ENCODE measurements at regions not wholly inside any gene's neighbourhood (a gene's known extent, or its start where the extent isn't known, plus 50 kb on each side); places are given as distances from the start of the nearest gene placed in this dataset.
"Not testable (repeated sequence)": the region's sequence is repeated elsewhere in the genome, so short reads cannot be mapped to it uniquely, and the experiment has no call there.

GRCh38 chr4:59560141-59560648 is 1639.9 kb upstream of the ADGRL3 start:
- POLR2A ChIA-PET (ENCODE audit: unreplicated experiment); H3K4me3 ChIP-seq (ENCODE audit: low read length); intact Hi-C loops (cut with micrococcal nuclease); H3K9ac ChIP-seq (ENCODE audit: low read length); H3K9me2 ChIP-seq (replicated peaks; ENCODE audit: low read length); CTCF ChIA-PET; H3K27ac ChIP-seq (ENCODE audit: low read length); H3K27me3 ChIP-seq (ENCODE audit: low read length); H3F3A ChIP-seq (ENCODE audit: low read length, unreplicated experiment); H4K20me1 ChIP-seq (ENCODE audit: low read length); H3K79me2 ChIP-seq (ENCODE audit: low read length); H3K9me3 ChIP-seq (ENCODE audit: low read length); ATAC-seq; DNase-seq; H3K36me3 ChIP-seq (ENCODE audit: low read depth, low read length); H3K4me2 ChIP-seq (ENCODE audit: low read length); H2AFZ ChIP-seq (ENCODE audit: low read length); H3K4me1 ChIP-seq (ENCODE audit: insufficient read depth, low read length); BruUV-seq (replicated peaks): not testable (repeated sequence)

GRCh38 chr4:59565836-59566235 is 1634.3 kb upstream of the ADGRL3 start:
- BruUV-seq (replicated peaks) = no TSS peak
- no peaks in the 10 kb centered on the region for H3F3A ChIP-seq (ENCODE audit: low read length, unreplicated experiment)
- CTCF ChIA-PET = no interaction called here

GRCh38 chr4:59570860-59571476 is 1629.2 kb upstream of the ADGRL3 start:
- H2AFZ ChIP-seq (ENCODE audit: low read length) = no peak overlapping the region
- DNase-seq = no peak
- H3K4me3 ChIP-seq (ENCODE audit: low read length) = no peak overlapping the region
- ChIA-PET CTCF (no interaction called here), POLR2A (ENCODE audit: unreplicated experiment) (no interaction called here)
- no peaks in the 10 kb centered on the region for H3K9me2 ChIP-seq (replicated peaks; ENCODE audit: low read length)
- no peaks in the 10 kb centered on the region for H4K20me1 ChIP-seq (ENCODE audit: low read length)
- ATAC-seq = no peak
- no peak overlapping the region for H3K9ac ChIP-seq (ENCODE audit: low read length)
- H3F3A ChIP-seq (ENCODE audit: low read length, unreplicated experiment) = no peaks in the 10 kb centered on the region
- no peaks in the 10 kb centered on the region; the same call in 1 of the 2 replicates for H3K4me1 ChIP-seq (ENCODE audit: insufficient read depth, low read length)
- H3K4me2 ChIP-seq (ENCODE audit: low read length) = 0 out of 2 replicates have a peak overlapping the region, but pooled peaks have one; percentile 34
- TF ChIP-seq EZH2 (IDR thresholded peaks at IDR 0.05; ENCODE audit: low read length, unreplicated experiment) (no peak), CTCF (conservative IDR thresholded peaks at IDR 0.05; ENCODE audit: low read depth, low read length) (no peak), EZH2phosphoT487 (IDR thresholded peaks at IDR 0.05; ENCODE audit: borderline replicate concordance, low read length) (no peak)
- no TSS peak for BruUV-seq (replicated peaks)
- H3K9me3 ChIP-seq (ENCODE audit: low read length) = no peaks in the 10 kb centered on the region
- no peak overlapping the region for H3K27ac ChIP-seq (ENCODE audit: low read length)
- H3K36me3 ChIP-seq (ENCODE audit: low read depth, low read length) = no peaks in the 10 kb centered on the region
- intact Hi-C loops (cut with micrococcal nuclease) = loop anchor here (10.0 kb wide), 1 partner anchor 634 kb away; no protein-coding TSS in a partner anchor
- no peaks in the 10 kb centered on the region for H3K27me3 ChIP-seq (ENCODE audit: low read length)
- no peaks in the 10 kb centered on the region for H3K79me2 ChIP-seq (ENCODE audit: low read length)

More at GRCh38 chr4:59565836-59566235, 1634.3 kb upstream of the ADGRL3 start:
- H3K9me2 ChIP-seq (replicated peaks; ENCODE audit: low read length) = no peaks in the 10 kb centered on the region
- H3K27me3 ChIP-seq (ENCODE audit: low read length) = no peaks in the 10 kb centered on the region
- no peaks in the 10 kb centered on the region for H3K79me2 ChIP-seq (ENCODE audit: low read length)
- POLR2A ChIA-PET (ENCODE audit: unreplicated experiment) = no interaction called here
- no peak for TF ChIP-seq EZH2phosphoT487 (IDR thresholded peaks at IDR 0.05; ENCODE audit: borderline replicate concordance, low read length)
- no peak for TF ChIP-seq EZH2 (IDR thresholded peaks at IDR 0.05; ENCODE audit: low read length, unreplicated experiment)
- TF ChIP-seq CTCF (conservative IDR thresholded peaks at IDR 0.05; ENCODE audit: low read depth, low read length) = no peak
- H3K9ac ChIP-seq (ENCODE audit: low read length) = no peak overlapping the region
- ATAC-seq (no peak), DNase-seq (no peak)
- H3K36me3 ChIP-seq (ENCODE audit: low read depth, low read length) = no peaks in the 10 kb centered on the region
- H3K4me3 ChIP-seq (ENCODE audit: low read length) = no peak overlapping the region
- H3K9me3 ChIP-seq (ENCODE audit: low read length) = no peaks in the 10 kb centered on the region
- no peak overlapping the region for H3K27ac ChIP-seq (ENCODE audit: low read length)
- H2AFZ ChIP-seq (ENCODE audit: low read length) = no peak overlapping the region
- H4K20me1 ChIP-seq (ENCODE audit: low read length) = no peaks in the 10 kb centered on the region
- no peaks in the 10 kb centered on the region for H3K4me1 ChIP-seq (ENCODE audit: insufficient read depth, low read length)
- intact Hi-C loops (cut with micrococcal nuclease) = no loop called here
- H3K4me2 ChIP-seq (ENCODE audit: low read length) = no peak overlapping the region

Data from PC-3 (cell line).